HepG2 (cell line): ENCODE measurements at regions not wholly inside any gene's neighbourhood (a gene's known extent, or its start where the extent isn't known, plus 50 kb on each side); places are given as distances from the start of the nearest gene placed in this dataset.
"Not testable (repeated sequence)": the region's sequence is repeated elsewhere in the genome, so short reads cannot be mapped to it uniquely, and the experiment has no call there.

ENCODE experiments used
- ATAC-seq: fragments of 200-7000 bp; cut with Tn5 transposase; 3 replicates; pipeline ENCODE4 v1.9.1; 2020; ENCODE audit warnings: mild to moderate bottlenecking, moderate library complexity
- BruUV-seq: library from RNA; stranded (reverse); fragments of 400-500 nt; replicated peaks from 2 replicates; lab custom pipeline; 2021; lab: Mats Ljungman, UMichigan
- CTCF ChIA-PET: fragments of 300-600 bp; formaldehyde crosslinking; extraction: SDS; loops from one replicate; lab custom pipeline; 2021; ENCODE audit warnings: low total read pairs, inconsistent platforms, low intra/inter-chr PET ratio; lab: Yijun Ruan, JAX
- POLR2A ChIA-PET: fragments of 350-600 bp; sonication (Branson Sonifier 250); formaldehyde crosslinking; loops from one replicate; lab custom pipeline; 2020; ENCODE audit warnings: antibody characterized with exemption, inconsistent platforms; lab: Yijun Ruan, JAX
- DNase-seq: peaks from one replicate; pipeline ENCODE4 v3.0.0-alpha.2; 2015; ENCODE audit warnings: low spot score
- FAIRE-seq: peaks from 3 replicates; lab custom pipeline; 2011; peaks lifted over from hg19 to GRCh38; lab: Jason Lieb, UNC
- H2AFZ ChIP-seq: one replicate; pipeline ENCODE4 v1.6.1; 2011; ENCODE audit warnings: low read length, inconsistent platforms
- H3K27ac ChIP-seq: fragments of 300-600 bp; 3 replicates; pipeline ENCODE4 v1.8.0; 2011; ENCODE audit warnings: mixed run types, mild to moderate bottlenecking, mixed read lengths, low read length, inconsistent platforms; ENCODE audit not compliant: insufficient read depth; ENCODE audit errors: extremely low read length
- H3K27me3 ChIP-seq, 2 experiments: fragments of 200-600 bp in 1 of 2; 2 replicates in 1 of 2; 3 replicates in 1 of 2; pipeline versions ENCODE4 v1.6.0 to v1.8.0; 2011; ENCODE audit warnings: low read length in 2 of 2, mild to moderate bottlenecking in 2 of 2, moderate library complexity in 2 of 2, inconsistent platforms in 1 of 2; ENCODE audit not compliant: insufficient read depth in 2 of 2, control insufficient read depth in 1 of 2
- H3K36me3 ChIP-seq, 2 experiments: fragments of 200-600 bp in 1 of 2; replicated peaks in 1 of 2; 2 replicates in 1 of 2; 3 replicates in 1 of 2; pipeline versions ENCODE4 v1.5.1 to v1.8.0; 2011; ENCODE audit warnings: low read length in 2 of 2, inconsistent platforms in 1 of 2; ENCODE audit not compliant: insufficient read depth in 2 of 2, control insufficient read depth in 1 of 2
- H3K4me1 ChIP-seq: 2 replicates; pipeline ENCODE4 v1.5.1; 2012; ENCODE audit warnings: low read length, inconsistent platforms; ENCODE audit not compliant: insufficient read depth
- H3K4me2 ChIP-seq: 2 replicates; pipeline ENCODE4 v1.6.0; 2011; ENCODE audit warnings: low read depth, low read length, inconsistent platforms
- H3K4me3 ChIP-seq, 3 experiments: fragments of 200-600 bp in 1 of 3; sonication (generic), shearing (Covaris generic) in 1 of 3; replicated peaks in 1 of 3; 2 replicates each; pipeline ENCODE4 v1.5.1; 2011 to 2016; ENCODE audit warnings: low read length in 3 of 3, inconsistent platforms in 2 of 3, low read depth in 2 of 3, mild to moderate bottlenecking in 2 of 3, control low read depth in 1 of 3, mixed read lengths in 1 of 3; ENCODE audit not compliant: insufficient read depth in 1 of 3
- H3K79me2 ChIP-seq: one replicate; pipeline ENCODE4 v1.6.1; 2011; ENCODE audit warnings: low read length, inconsistent platforms; ENCODE audit not compliant: insufficient read depth
- H3K9ac ChIP-seq: 2 replicates; pipeline ENCODE4 v1.6.0; 2011; ENCODE audit warnings: mild to moderate bottlenecking, low read depth, low read length, inconsistent platforms; ENCODE audit not compliant: insufficient read depth
- H3K9me3 ChIP-seq: 2 replicates; pipeline ENCODE4 v1.5.1; 2012; ENCODE audit warnings: mild to moderate bottlenecking, low read length
- H4K20me1 ChIP-seq: 2 replicates; pipeline ENCODE4 v1.6.0; 2011; ENCODE audit warnings: inconsistent platforms, mild to moderate bottlenecking, low read length, moderate library complexity; ENCODE audit not compliant: insufficient read depth
- ARID3A ChIP-seq: IDR thresholded peaks from 2 replicates; pipeline ENCODE4 v1.6.1; 2012; ENCODE audit warnings: low read depth, low read length, improper control_type of control experiment
- EED ChIP-seq: sonication (generic); formaldehyde crosslinking; IDR thresholded peaks from 2 replicates; pipeline ENCODE4 v1.5.0; 2020; ENCODE audit warnings: mild to moderate bottlenecking, missing genetic modification reagents
- HNRNPUL1 ChIP-seq: fragments of 200-400 bp; formaldehyde crosslinking; IDR thresholded peaks from 2 replicates; pipeline ENCODE4 v1.6.1; 2017; ENCODE audit warnings: low read depth, mild to moderate bottlenecking, low read length, moderate library complexity
- RBAK ChIP-seq: sonication (generic); formaldehyde crosslinking; IDR thresholded peaks from 2 replicates; pipeline ENCODE4 v1.5.1; 2020; ENCODE audit warnings: mild to moderate bottlenecking, missing genetic modification reagents
- SMAD3 ChIP-seq: sonication (generic); formaldehyde crosslinking; IDR thresholded peaks from 2 replicates; pipeline ENCODE4 v1.4.0; 2020; ENCODE audit warnings: missing genetic modification reagents
- WGBS: methylation state at CpG from one replicate; pipeline ENCODE4 v1.1.6; 2017; ENCODE audit warnings: low lambda C conversion rate; 5-methylcytosine and 5-hydroxymethylcytosine counted together
- in situ Hi-C: cut with HindIII; loops from 2 replicates; pipeline ENCODE4 v1.10.0; 2017; ENCODE audit warnings: low pct_unique_long_range_greater_than_20kb; ENCODE audit not compliant: extremely low pct_ligation_motif_present
- intact Hi-C: fragments of 100-400 bp; cut with micrococcal nuclease; formaldehyde crosslinking; loops from one replicate; pipeline ENCODE4 v1.10.0; 2022; ENCODE audit not compliant: unreplicated experiment

DNA sequence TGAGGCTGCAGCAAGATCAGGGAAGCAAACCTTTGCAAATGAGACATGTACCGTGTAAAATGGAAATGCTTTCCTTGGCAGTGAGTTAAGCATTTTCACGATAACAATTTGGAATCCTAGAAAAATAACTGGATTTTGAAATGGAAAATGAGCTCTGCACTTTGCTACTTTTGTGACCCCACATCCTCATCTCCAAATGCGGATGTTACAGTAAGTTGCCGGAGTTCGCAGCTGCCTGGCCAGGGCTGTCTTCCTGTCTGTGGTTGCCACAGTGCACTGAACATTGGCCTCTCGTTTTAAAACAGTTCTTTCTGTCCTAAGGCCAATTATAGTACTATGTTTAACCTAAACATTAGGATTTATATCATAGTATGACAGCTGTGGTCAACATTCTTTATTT, 136.2 kb upstream of the FZD8 start:
- Histone ChIP-seq H2AFZ (no peak overlapping the region), H3K79me2 (no peaks in the 10 kb centered on the region), H3K9ac (no peak overlapping the region), H4K20me1 (no peaks in the 10 kb centered on the region), H3K4me1 (peaks cover 11% of the 10 kb centered on the region), H3K4me3 (no peak overlapping the region), H3K27ac (no peak overlapping the region), H3K36me3 (no peaks in the 10 kb centered on the region), H3K9me3 (no peaks in the 10 kb centered on the region), H3K4me2 (no peak overlapping the region), H3K27me3 (no peaks in the 10 kb centered on the region; a peak in 1 of 5 replicates)
- in situ Hi-C loops (no loop called here), intact Hi-C loops (no loop called here)
- BruUV-seq: no TSS peak
- FAIRE-seq (no peak), DNase-seq (no peak), ATAC-seq (no peak)
- WGBS: 18% methylated on average over 6 of the region's 6 CpGs
- POLR2A ChIA-PET: no interaction called here
- no peak for TF ChIP-seq EED (CRISPR knock-in tag)
- TF ChIP-seq HNRNPUL1: no peak
- TF ChIP-seq RBAK (CRISPR knock-in tag): no peak
- no peak for TF ChIP-seq ARID3A
- no peak for TF ChIP-seq SMAD3
- CTCF ChIA-PET: no interaction called here

GRCh38 chr10:35776557-35776956, 134.5 kb upstream of the FZD8 start:
- H3K27ac ChIP-seq, DNase-seq, H3K79me2 ChIP-seq, H3K9me3 ChIP-seq, H3K9ac ChIP-seq, H4K20me1 ChIP-seq, intact Hi-C loops, H3K27me3 ChIP-seq, H3K4me2 ChIP-seq, in situ Hi-C loops, POLR2A ChIA-PET, BruUV-seq, ATAC-seq, H3K36me3 ChIP-seq, H2AFZ ChIP-seq, FAIRE-seq, H3K4me3 ChIP-seq, CTCF ChIA-PET: not testable (repeated sequence)
- peaks cover 14% of the 10 kb centered on the region for H3K4me1 ChIP-seq
